ENCODE measurements at regions not wholly inside any gene's neighbourhood (a gene's known extent, or its start where the extent isn't known, plus 50 kb on each side); places are given as distances from the start of the nearest gene placed in this dataset.
A peak's percentile ranks its signal among the peaks of the same experiment; 100 is the strongest.
"Not testable (repeated sequence)": the region's sequence is repeated elsewhere in the genome, so short reads cannot be mapped to it uniquely, and the experiment has no call there.

- no peak for DNase-seq
Observed at GRCh38 chrY:20891440-20892160, 135.7 kb downstream of the RPS4Y2 start.

- peak in 4 of 5 donors; percentile 12 to 45 (median 30) for DNase-seq
Observed at GRCh38 chrY:20925350-20926091, 169.6 kb downstream of the RPS4Y2 start.

DNA sequence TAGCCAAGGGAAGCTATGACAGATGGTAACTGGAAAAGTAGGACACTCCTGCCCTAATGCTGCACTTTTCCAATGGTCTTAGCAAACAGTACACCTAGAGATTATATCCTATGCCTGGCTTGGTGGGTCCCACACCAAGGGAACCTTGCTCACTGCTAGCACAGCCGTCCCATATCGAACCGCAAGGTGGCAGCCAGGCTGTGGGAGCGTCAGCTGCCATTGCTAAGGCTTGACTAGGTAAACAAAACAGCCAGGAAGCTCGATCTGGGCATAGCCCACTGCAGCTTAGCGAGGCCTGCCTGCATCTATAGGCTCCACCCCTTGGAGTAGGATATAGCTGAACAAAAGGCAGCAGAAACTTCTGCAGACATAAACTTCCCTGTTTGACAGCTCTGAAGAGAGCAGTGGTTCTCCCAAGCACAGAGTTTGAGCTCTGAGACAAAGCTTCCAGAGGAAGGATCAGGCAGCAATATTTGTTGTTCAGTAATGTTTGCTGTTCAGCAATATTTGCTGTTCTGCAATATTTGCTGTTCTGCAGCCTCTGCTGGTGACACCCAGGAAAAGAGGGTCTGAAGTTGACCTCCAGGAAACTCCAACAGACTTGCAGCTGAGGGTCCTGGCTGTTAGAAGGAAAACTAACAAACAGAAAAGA, 173.9 kb downstream of the RPS4Y2 start:
- no peak for DNase-seq

DNA sequence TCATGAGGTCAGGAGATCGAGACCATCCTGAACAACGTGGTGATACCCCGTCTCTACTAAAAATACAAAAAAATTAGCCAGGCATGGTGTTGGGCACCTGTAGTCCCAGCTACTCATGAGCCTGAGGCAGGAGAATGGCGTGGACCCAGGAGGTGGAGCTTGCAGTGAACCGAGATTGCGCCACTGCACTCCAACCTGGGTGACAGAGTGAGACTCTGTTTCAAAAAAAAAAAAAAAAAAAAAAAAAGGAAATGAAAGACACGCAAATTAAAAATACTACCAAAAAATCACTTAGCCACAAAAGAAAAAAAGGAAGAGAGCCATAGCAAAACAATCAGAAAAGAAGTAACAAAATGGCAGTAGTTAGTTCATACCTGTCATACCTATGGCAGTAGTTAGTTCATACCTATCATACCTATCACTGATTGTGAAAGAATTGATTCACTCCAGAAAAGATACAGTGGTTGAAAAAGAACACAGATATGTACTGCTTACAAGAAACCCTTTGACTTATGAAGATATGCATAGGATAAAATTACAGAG, 180.9 kb downstream of the RPS4Y2 start:
- not testable (repeated sequence) for DNase-seq

GRCh38 chrY:20961512-20961911, 205.6 kb downstream of the RPS4Y2 start:
- DNase-seq: no peak

- no peak for DNase-seq
Observed at GRCh38 chrY:20967828-20968227, 211.9 kb downstream of the RPS4Y2 start.

- no peak for DNase-seq
Observed at GRCh38 chrY:20968237-20968636, 212.3 kb downstream of the RPS4Y2 start.

DNA sequence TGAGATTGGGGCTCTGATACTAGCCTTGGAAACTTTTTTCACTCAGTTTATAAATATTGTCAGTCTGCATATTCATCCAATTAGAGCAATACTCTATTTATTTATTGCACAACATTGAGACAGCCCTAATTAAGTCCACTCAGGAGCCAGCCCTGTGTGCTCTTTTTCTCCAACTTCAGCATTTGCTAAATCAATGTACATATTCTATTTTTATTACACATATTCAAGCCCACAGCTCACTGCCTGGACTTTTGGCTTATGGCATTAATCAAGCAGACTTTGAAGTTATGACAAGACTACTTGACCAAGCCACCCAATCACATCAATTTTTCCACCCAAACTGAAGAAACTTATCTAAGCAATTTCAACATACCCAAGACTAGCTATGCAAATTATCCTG, 215.5 kb downstream of the RPS4Y2 start:
- DNase-seq: no peak

DNA sequence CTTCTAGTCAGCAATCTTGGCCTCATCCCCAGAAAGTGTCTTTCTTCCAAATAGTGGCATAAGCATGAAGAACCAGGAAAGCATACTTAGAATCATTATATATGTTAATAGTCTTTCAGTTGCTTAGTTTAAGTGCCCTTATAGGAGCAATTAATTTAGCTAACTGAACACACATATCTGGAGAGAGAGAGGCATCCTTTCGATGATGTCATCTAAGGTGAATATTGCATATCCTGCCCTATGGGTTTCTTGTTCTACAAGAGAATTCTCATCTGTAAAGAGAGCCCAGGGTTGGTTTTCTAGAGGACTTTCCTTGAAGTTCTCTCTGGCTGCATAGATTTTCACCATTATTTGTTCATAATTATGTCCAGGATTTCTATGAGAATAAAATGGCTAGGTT, 230.1 kb downstream of the RPS4Y2 start:
- DNase-seq: no peak

GRCh38 chrY:20990123-20990522, 234.2 kb downstream of the RPS4Y2 start:
- no peak for DNase-seq

- peak in 1 of 5 donors; percentile 1 for DNase-seq
Observed at GRCh38 chrY:20990869-20991548, 235.1 kb downstream of the RPS4Y2 start.

DNA sequence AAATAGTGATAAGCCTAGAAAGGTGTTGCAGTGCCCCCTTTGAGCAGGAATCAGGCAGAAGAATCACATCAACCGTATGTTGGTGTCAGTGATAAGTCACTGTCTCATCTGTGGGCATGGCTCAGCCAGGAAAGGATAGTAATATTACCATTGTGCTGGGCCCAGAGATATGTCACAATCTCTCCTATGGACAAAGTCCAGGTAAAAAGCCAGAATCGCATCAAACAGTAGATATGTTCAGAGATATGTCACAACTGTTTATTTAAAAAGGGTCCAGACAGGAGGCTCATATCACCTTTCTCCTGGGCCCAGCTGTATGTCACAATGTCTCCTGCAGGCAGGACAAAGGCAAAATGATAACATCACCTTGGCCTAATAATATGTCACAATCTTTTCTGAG, 241.4 kb downstream of the RPS4Y2 start:
- no peak for DNase-seq

- DNase-seq: no peak
Observed at GRCh38 chrY:20998016-20998415, 242.1 kb downstream of the RPS4Y2 start.

DNA sequence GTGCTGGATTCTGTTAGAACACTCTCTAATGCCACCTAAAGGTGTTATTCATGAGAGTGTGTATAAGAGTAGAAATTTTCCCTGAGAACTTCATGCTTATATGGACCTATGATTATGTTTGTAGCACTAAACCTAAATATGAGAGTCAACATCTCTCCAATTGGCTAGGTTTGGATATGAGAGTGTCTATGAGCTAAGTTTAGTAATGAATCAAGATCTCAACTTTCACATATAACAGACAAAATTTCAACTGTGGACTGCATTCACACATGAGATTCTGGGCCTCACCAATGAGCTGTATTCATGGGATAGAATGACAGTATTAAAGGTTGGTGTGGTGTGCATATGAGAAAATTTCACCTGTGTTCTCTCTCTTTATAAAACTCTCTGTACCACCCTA, 242.6 kb downstream of the RPS4Y2 start:
- no peak for DNase-seq

GRCh38 chrY:21001102-21001501, 245.2 kb downstream of the RPS4Y2 start:
- no peak for DNase-seq

DNA sequence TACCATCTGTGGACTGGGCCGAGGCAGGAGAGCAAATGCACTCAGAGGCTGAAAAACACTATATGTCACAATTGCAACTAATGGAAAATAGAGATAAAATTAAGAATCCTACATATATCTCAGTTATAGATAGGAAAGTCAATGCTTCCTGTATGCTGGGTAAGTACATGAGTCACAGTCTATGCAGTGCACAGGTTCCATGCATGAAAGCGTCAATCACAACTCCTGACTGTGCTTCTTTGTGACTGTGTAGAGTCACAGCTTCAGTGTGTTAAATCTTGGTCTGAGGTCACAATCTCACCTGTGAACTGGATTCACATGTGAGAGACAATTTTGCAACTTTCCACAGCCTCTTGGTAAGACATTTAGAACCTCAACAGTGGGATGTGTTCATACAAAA, 247.2 kb downstream of the RPS4Y2 start:
- DNase-seq: no peak

- DNase-seq: no peak
Observed at GRCh38 chrY:21005531-21005930, 249.6 kb downstream of the RPS4Y2 start.

DNA sequence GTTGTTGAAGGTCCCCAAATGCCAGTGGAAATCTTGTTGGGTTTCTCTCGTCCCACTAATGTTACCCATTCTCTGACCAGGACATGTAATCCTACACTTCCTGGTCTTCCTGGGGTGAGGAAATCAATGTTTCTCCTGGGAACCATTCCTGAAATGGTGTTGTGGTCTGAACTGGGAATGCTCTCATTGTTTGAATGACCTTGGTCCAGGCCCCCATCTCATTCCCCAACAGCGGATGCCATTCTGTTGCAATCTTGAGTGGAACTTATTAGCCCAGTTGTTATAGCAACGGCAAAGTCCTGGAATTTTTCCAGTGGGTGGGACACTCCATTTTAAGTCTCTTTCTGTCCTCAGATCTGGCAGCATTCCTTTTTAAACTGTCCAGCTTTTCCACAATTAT, 265.9 kb downstream of the RPS4Y2 start:
- no peak for DNase-seq

GRCh38 chrY:21022326-21023044, 266.6 kb downstream of the RPS4Y2 start:
- no peak for DNase-seq

DNA sequence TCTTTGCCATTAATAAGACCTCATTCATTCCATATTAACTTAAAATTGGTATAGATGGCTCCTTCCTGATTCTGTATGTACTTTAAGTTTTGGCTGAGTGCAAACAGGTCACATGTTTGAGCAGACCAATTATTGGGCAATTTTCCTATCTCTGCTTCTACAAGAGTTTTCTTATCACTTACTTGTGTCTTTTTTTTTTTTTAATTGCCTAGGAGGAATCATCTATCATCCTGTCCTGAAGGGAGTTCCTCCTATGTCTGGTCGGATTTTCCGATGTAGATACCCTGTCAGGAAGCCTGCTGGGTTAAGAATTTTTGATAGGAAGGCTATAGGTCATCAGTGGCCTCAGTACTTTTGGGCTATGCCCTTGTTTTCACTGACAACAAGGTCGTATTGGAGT, 268.0 kb downstream of the RPS4Y2 start:
- DNase-seq: no peak

DNA sequence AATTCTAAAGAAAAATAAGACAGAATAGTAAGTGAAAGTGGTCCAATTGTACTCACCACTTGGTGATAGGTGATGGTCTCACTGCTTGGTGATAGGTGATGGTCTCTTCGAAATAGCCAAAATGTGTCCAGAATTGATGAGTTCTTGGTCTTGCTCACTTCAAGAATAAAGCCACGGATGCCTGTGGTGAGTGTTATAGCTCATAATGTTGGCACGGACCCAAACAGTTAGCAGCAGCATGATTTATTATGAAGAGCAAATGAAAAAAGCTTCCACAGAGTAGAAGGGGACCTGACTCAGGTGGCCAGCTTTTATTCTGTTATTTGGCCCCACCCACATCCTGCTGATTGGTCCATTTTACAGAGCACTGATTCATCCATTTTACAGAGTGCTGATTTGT, 272.6 kb downstream of the RPS4Y2 start:
- no peak for DNase-seq

- DNase-seq: no peak
Observed at GRCh38 chrY:21033363-21033762, 277.5 kb downstream of the RPS4Y2 start.

All from T-helper 1 cell (primary cell).